Endothelial cell of umbilical vein (primary cell): ENCODE measurements at regions not wholly inside any gene's neighbourhood (a gene's known extent, or its start where the extent isn't known, plus 50 kb on each side); places are given as distances from the start of the nearest gene placed in this dataset.

Experiments used
- BruUV-seq: library from RNA; stranded (reverse); fragments of 400-500 nt; replicated peaks from 2 replicates; lab custom pipeline; 2021; lab: Mats Ljungman, UMichigan
- CTCF ChIA-PET: fragments of 300-600, 350-600 bp; sonication (Branson Sonifier 250); formaldehyde crosslinking; loops from one replicate; lab custom pipeline; 2021; ENCODE audit warnings: antibody characterized with exemption, inconsistent platforms; lab: Charles Lee
- POLR2A ChIA-PET: fragments of 300-600, 350-600 bp; sonication (Branson Sonifier 250); formaldehyde crosslinking; loops from one replicate; lab custom pipeline; 2021; ENCODE audit warnings: antibody characterized with exemption, inconsistent platforms; lab: Charles Lee
- DNase-seq: peaks from one replicate; pipeline ENCODE4 v3.0.0-alpha.2; 2011; ENCODE audit warnings: low read depth, low spot score
- FAIRE-seq: peaks from 2 replicates; lab custom pipeline; 2011; peaks lifted over from hg19 to GRCh38; lab: Jason Lieb, UNC
- H2AFZ ChIP-seq: 2 replicates; pipeline ENCODE4 v1.6.0; 2012; ENCODE audit warnings: low read depth, low read length, control low read depth, inconsistent platforms
- H3K27ac ChIP-seq: 2 replicates; pipeline ENCODE4 v1.5.1; 2011; ENCODE audit warnings: low read depth, mild to moderate bottlenecking, control low read depth, low read length, moderate library complexity; ENCODE audit not compliant: insufficient read depth
- H3K27me3 ChIP-seq, 2 experiments: 2 replicates each; pipeline versions ENCODE4 v1.6.0 to v1.6.1; 2011; ENCODE audit warnings: low read length in 2 of 2, mixed read lengths in 1 of 2; ENCODE audit not compliant: control insufficient read depth in 2 of 2, insufficient read depth in 2 of 2
- H3K36me3 ChIP-seq, 2 experiments: 2 replicates in 1 of 2; 3 replicates in 1 of 2; pipeline ENCODE4 v1.5.1; 2011; ENCODE audit warnings: low read length in 2 of 2, mild to moderate bottlenecking in 1 of 2, moderate library complexity in 1 of 2; ENCODE audit not compliant: control insufficient read depth in 2 of 2, insufficient read depth in 2 of 2; ENCODE audit errors: extremely low read depth in 1 of 2
- H3K4me1 ChIP-seq: 3 replicates; pipeline ENCODE4 v1.5.1; 2011; ENCODE audit warnings: mild to moderate bottlenecking, low read length; ENCODE audit not compliant: control insufficient read depth, insufficient read depth; ENCODE audit errors: extremely low read depth
- H3K4me2 ChIP-seq: 2 replicates; pipeline ENCODE4 v1.6.1; 2011; ENCODE audit warnings: low read length, control low read depth, mixed read lengths; ENCODE audit not compliant: insufficient read depth
- H3K4me3 ChIP-seq, 3 experiments: fragments of 200-600 bp in 1 of 3; sonication (generic), shearing (Covaris generic) in 1 of 3; replicated peaks in 1 of 3; 2 replicates each; pipeline ENCODE4 v1.5.1; 2011 to 2016; ENCODE audit warnings: control low read depth in 3 of 3, low read length in 3 of 3, mild to moderate bottlenecking in 2 of 3, inconsistent platforms in 1 of 3, low read depth in 1 of 3, moderate library complexity in 1 of 3; ENCODE audit not compliant: insufficient read depth in 1 of 3
- H3K79me2 ChIP-seq: 2 replicates; pipeline ENCODE4 v1.6.0; 2012; ENCODE audit warnings: low read length, inconsistent platforms; ENCODE audit not compliant: control insufficient read depth, insufficient read depth
- H3K9ac ChIP-seq: replicated peaks from 2 replicates; pipeline ENCODE3; 2011; ENCODE audit warnings: low read length, control low read depth; ENCODE audit not compliant: insufficient read depth; ENCODE audit errors: extremely low read depth
- H3K9me1 ChIP-seq: replicated peaks from 3 replicates; pipeline ENCODE4 v1.6.0; 2011; ENCODE audit warnings: mild to moderate bottlenecking, low read length; ENCODE audit not compliant: control insufficient read depth, insufficient read depth; ENCODE audit errors: extremely low read depth
- H3K9me3 ChIP-seq: replicated peaks from 2 replicates; pipeline ENCODE4 v1.5.1; 2012; ENCODE audit warnings: low read length, inconsistent platforms; ENCODE audit not compliant: control insufficient read depth, insufficient read depth
- H4K20me1 ChIP-seq: replicated peaks from 2 replicates; pipeline ENCODE3; 2011; ENCODE audit warnings: mild to moderate bottlenecking, low read length; ENCODE audit not compliant: control insufficient read depth, insufficient read depth; ENCODE audit errors: extremely low read depth
- EZH2 ChIP-seq: IDR thresholded peaks from 2 replicates; pipeline ENCODE4 v1.6.1; 2012; ENCODE audit warnings: borderline replicate concordance, low read depth, mild to moderate bottlenecking, moderate library complexity, low read length, inconsistent platforms; ENCODE audit not compliant: severe bottlenecking
- FOS ChIP-seq: IDR thresholded peaks from 2 replicates; pipeline ENCODE4 v1.6.1; 2011; ENCODE audit warnings: mild to moderate bottlenecking, low read length, moderate library complexity, borderline replicate concordance; ENCODE audit not compliant: insufficient read depth
- GATA2 ChIP-seq: IDR thresholded peaks from 2 replicates; pipeline ENCODE4 v1.7.0; 2011; ENCODE audit warnings: low read depth, mild to moderate bottlenecking, moderate library complexity, mixed read lengths, low read length; ENCODE audit not compliant: insufficient read length, insufficient read depth
- JUN ChIP-seq: IDR thresholded peaks from 2 replicates; pipeline ENCODE4 v1.6.1; 2011; ENCODE audit warnings: borderline replicate concordance, low read depth; ENCODE audit not compliant: insufficient read length, insufficient read depth
- MYC ChIP-seq: IDR thresholded peaks from one replicate; pipeline ENCODE4 v1.6.1; 2011; ENCODE audit warnings: mild to moderate bottlenecking, low read depth, low read length
- POLR2A ChIP-seq: IDR thresholded peaks from 2 replicates; pipeline ENCODE4 v1.6.1; 2012; ENCODE audit warnings: low read depth, mild to moderate bottlenecking, control low read depth, low read length
- POLR2AphosphoS5 ChIP-seq: IDR thresholded peaks from 2 replicates; pipeline ENCODE4 v1.6.1; 2012; ENCODE audit warnings: low read depth, mild to moderate bottlenecking, control low read depth, low read length, moderate library complexity; ENCODE audit not compliant: insufficient read depth
- dilution Hi-C: fragments of 300-500 bp; cut with MboI; formaldehyde crosslinking; loops from one replicate; pipeline ENCODE4 v1.15.0; 2019; ENCODE audit warnings: low sequenced_read_pairs; ENCODE audit not compliant: extremely low pct_ligation_motif_present
- intact Hi-C: fragments of 100-400 bp; cut with micrococcal nuclease; formaldehyde crosslinking; loops from one replicate; pipeline ENCODE4 v1.10.0; 2022
- TF ChIP-seq, protein P1 (sequence below), 2 donors: IDR thresholded peaks; 1 replicate in 1 of 2; 2 replicates in 1 of 2; pipeline ENCODE4 v1.5.1; 2011; ENCODE audit warnings: low read length in 2 of 2, mild to moderate bottlenecking in 2 of 2, moderate library complexity in 2 of 2, control low read depth in 1 of 2, inconsistent platforms in 1 of 2, low read depth in 1 of 2; ENCODE audit not compliant: insufficient read depth in 1 of 2; ENCODE audit errors: extremely low read depth in 1 of 2
- TF ChIP-seq, protein P2 (sequence below): IDR thresholded peaks from 2 replicates; pipeline ENCODE4 v1.6.1; 2011; ENCODE audit not compliant: insufficient read depth, insufficient read length

DNA sequence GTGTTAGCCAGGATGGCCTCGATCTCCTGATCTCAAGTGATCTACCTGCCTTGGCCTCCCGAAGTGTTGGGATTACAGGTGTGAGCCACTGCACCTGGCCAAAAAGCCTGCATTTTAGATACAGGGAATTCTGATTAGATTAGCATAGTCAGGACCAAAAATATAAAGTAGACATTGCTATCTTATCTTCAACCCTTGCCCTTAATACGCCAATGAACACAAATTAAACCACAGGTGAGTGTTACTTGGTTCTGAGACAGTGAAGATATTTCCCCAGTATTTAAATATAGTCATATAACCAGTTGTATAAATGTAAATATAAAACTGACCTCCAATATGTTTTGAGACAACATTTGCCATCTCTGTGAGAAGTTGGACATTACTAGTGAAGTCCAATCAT is 52.1 kb upstream of the STK24 start:
- CTCF ChIA-PET: interaction anchor here (1.0 kb wide), 1 partner anchor 24 kb away, joined by 3 read pairs; no protein-coding TSS in a partner anchor
- FAIRE-seq: no peak
- dilution Hi-C loops: no loop called here

More for the DNA sequence above, 52.1 kb upstream of the STK24 start:
- no peak overlapping the region for H3K4me2 ChIP-seq
- H3K4me1 ChIP-seq: no peaks in the 10 kb centered on the region
- no peak overlapping the region for H3K4me3 ChIP-seq
- H3K27me3 ChIP-seq: no peaks in the 10 kb centered on the region
- no peaks in the 10 kb centered on the region for H4K20me1 ChIP-seq
- intact Hi-C loops: no loop called here
- H3K9me1 ChIP-seq: no peaks in the 10 kb centered on the region
- POLR2A ChIA-PET: no interaction called here
- TF ChIP-seq, protein P1, sequence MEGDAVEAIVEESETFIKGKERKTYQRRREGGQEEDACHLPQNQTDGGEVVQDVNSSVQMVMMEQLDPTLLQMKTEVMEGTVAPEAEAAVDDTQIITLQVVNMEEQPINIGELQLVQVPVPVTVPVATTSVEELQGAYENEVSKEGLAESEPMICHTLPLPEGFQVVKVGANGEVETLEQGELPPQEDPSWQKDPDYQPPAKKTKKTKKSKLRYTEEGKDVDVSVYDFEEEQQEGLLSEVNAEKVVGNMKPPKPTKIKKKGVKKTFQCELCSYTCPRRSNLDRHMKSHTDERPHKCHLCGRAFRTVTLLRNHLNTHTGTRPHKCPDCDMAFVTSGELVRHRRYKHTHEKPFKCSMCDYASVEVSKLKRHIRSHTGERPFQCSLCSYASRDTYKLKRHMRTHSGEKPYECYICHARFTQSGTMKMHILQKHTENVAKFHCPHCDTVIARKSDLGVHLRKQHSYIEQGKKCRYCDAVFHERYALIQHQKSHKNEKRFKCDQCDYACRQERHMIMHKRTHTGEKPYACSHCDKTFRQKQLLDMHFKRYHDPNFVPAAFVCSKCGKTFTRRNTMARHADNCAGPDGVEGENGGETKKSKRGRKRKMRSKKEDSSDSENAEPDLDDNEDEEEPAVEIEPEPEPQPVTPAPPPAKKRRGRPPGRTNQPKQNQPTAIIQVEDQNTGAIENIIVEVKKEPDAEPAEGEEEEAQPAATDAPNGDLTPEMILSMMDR (IDR thresholded peaks at IDR 0.05; ENCODE audit: extremely low read depth in 1 of 2, insufficient read depth in 1 of 2, low read depth in 1 of 2, low read length in 2 of 2): no peak
- TF ChIP-seq FOS (no peak), JUN (no peak), POLR2AphosphoS5 (no peak), EZH2 (no peak), MYC (no peak), GATA2 (no peak), POLR2A (no peak)
- TF ChIP-seq, protein P2, sequence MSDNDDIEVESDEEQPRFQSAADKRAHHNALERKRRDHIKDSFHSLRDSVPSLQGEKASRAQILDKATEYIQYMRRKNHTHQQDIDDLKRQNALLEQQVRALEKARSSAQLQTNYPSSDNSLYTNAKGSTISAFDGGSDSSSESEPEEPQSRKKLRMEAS: no peak
- no peak overlapping the region for H3K9ac ChIP-seq
- H3K27ac ChIP-seq: no peak overlapping the region
- no TSS peak for BruUV-seq
- H3K79me2 ChIP-seq: no peaks in the 10 kb centered on the region
- no peak overlapping the region for H2AFZ ChIP-seq
- no peaks in the 10 kb centered on the region for H3K9me3 ChIP-seq
- no peaks in the 10 kb centered on the region for H3K36me3 ChIP-seq
- no peak for DNase-seq
